K562 (cell line): ENCODE measurements at regions not wholly inside any gene's neighbourhood (a gene's known extent, or its start where the extent isn't known, plus 50 kb on each side); places are given as distances from the start of the nearest gene placed in this dataset.

Experiments used
- CHCHD3 ChIP-seq: fragments of 250-450 bp; sonication (Bioruptor Pico); IDR thresholded peaks from 2 replicates; pipeline ENCODE4 v2.1.2; 2022; ENCODE audit warnings: mild to moderate bottlenecking
- ELF2 ChIP-seq: fragments of 250-450 bp; sonication (Bioruptor Pico); IDR thresholded peaks from 2 replicates; pipeline ENCODE4 v1.5.0; 2021; ENCODE audit warnings: mild to moderate bottlenecking
- EP300 ChIP-seq: IDR thresholded peaks from 2 replicates; pipeline ENCODE4 v1.6.1; 2012; ENCODE audit warnings: low read length, improper control_type of control experiment
- NCOA2 ChIP-seq, 2 experiments: fragments of 450-650 bp; IDR thresholded peaks; 2 replicates each; pipeline ENCODE4 v1.6.1; 2018; ENCODE audit warnings: mild to moderate bottlenecking in 2 of 2, moderate library complexity in 1 of 2; ENCODE audit not compliant: partially characterized antibody in 2 of 2
- POLR2A ChIP-seq: fragments of 450-650 bp; conservative IDR thresholded peaks from 2 replicates; pipeline ENCODE4 v1.6.1; 2016
- RCOR1 ChIP-seq, 2 experiments: IDR thresholded peaks; 2 replicates each; pipeline ENCODE4 v1.6.1; 2012; ENCODE audit warnings: low read depth in 2 of 2, low read length in 2 of 2, borderline replicate concordance in 1 of 2, improper control_type of control experiment in 1 of 2
- SPI1 ChIP-seq: IDR thresholded peaks from 2 replicates; pipeline ENCODE4 v1.6.1; 2011; ENCODE audit warnings: low read depth, low read length, control low read depth, borderline replicate concordance
- SRF ChIP-seq, 2 experiments: fragments of 250-450, 450-650 bp in 1 of 2; sonication (Bioruptor Pico) in 1 of 2; sonication (generic) in 1 of 2; formaldehyde crosslinking; IDR thresholded peaks; 2 replicates each; pipeline versions ENCODE4 v1.5.0 to v1.5.1; 2020 to 2022; ENCODE audit warnings: mild to moderate bottlenecking in 1 of 2, missing genetic modification reagents in 1 of 2
- ZNF274 ChIP-seq: IDR thresholded peaks from 2 replicates; pipeline ENCODE4 v1.6.1; 2011; ENCODE audit warnings: low read depth, mild to moderate bottlenecking, low read length, moderate library complexity, borderline replicate concordance
- ZNF431 ChIP-seq: sonication (generic); formaldehyde crosslinking; IDR thresholded peaks from 2 replicates; pipeline ENCODE4 v1.8.0; 2022; ENCODE audit warnings: mild to moderate bottlenecking, missing genetic modification reagents
- TF ChIP-seq, protein P1 (sequence below): fragments of 250-450 bp; sonication (Bioruptor Pico); IDR thresholded peaks from 2 replicates; pipeline ENCODE4 v1.8.0; 2022; ENCODE audit warnings: inconsistent platforms
- TF ChIP-seq, protein P2 (sequence below): fragments of 450-650 bp; conservative IDR thresholded peaks from 2 replicates; pipeline ENCODE4 v1.6.1; 2016; ENCODE audit warnings: missing genetic modification characterization, low read depth, mild to moderate bottlenecking, missing compliant biosample characterization, moderate library complexity
- TF ChIP-seq, protein P3 (sequence below): sonication (generic); formaldehyde crosslinking; IDR thresholded peaks from 2 replicates; pipeline ENCODE4 v1.9.0; 2022; ENCODE audit warnings: mild to moderate bottlenecking, missing genetic modification reagents

DNA sequence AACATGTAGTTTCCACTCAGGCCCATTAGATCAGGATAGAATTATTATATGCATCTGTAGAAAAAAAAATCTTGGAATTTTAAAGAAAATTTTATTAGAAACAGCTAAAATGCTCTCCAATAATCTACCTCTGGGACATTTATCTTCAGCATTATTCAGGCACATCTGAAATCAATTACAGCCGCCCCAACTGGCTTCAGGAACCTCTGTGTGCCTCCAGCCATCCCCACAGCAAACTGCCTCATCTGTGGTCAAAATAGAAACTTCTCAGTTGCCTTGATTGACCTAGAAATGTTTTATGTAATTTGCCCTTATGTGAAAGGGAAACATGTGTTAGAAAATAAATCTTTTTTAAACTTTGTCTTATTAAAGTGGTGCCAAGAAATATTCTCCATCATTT is 120.1 kb upstream of the LPAR1 start:
- no peak for TF ChIP-seq POLR2A
- TF ChIP-seq, protein P1, sequence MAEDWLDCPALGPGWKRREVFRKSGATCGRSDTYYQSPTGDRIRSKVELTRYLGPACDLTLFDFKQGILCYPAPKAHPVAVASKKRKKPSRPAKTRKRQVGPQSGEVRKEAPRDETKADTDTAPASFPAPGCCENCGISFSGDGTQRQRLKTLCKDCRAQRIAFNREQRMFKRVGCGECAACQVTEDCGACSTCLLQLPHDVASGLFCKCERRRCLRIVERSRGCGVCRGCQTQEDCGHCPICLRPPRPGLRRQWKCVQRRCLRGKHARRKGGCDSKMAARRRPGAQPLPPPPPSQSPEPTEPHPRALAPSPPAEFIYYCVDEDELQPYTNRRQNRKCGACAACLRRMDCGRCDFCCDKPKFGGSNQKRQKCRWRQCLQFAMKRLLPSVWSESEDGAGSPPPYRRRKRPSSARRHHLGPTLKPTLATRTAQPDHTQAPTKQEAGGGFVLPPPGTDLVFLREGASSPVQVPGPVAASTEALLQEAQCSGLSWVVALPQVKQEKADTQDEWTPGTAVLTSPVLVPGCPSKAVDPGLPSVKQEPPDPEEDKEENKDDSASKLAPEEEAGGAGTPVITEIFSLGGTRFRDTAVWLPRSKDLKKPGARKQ, result no peak
- no peak for TF ChIP-seq SPI1
- TF ChIP-seq NCOA2 (IDR thresholded peaks at IDR 0.05; ENCODE audit: partially characterized antibody in 2 of 2), result no peak
- no peak for TF ChIP-seq ELF2 (CRISPR knock-in tag)
- TF ChIP-seq, protein P2, sequence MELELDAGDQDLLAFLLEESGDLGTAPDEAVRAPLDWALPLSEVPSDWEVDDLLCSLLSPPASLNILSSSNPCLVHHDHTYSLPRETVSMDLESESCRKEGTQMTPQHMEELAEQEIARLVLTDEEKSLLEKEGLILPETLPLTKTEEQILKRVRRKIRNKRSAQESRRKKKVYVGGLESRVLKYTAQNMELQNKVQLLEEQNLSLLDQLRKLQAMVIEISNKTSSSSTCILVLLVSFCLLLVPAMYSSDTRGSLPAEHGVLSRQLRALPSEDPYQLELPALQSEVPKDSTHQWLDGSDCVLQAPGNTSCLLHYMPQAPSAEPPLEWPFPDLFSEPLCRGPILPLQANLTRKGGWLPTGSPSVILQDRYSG (tag), result no peak
- no peak for TF ChIP-seq ZNF274
- TF ChIP-seq, protein P3, sequence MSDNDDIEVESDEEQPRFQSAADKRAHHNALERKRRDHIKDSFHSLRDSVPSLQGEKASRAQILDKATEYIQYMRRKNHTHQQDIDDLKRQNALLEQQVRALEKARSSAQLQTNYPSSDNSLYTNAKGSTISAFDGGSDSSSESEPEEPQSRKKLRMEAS, result no peak
- TF ChIP-seq RCOR1 (IDR thresholded peaks at IDR 0.05; ENCODE audit: borderline replicate concordance in 1 of 2, low read depth in 2 of 2, low read length in 2 of 2), result no peak
- no peak for TF ChIP-seq ZNF431 (CRISPR knock-in tag)
- no peak for TF ChIP-seq SRF (CRISPR knock-in tag; IDR thresholded peaks at IDR 0.05)
- TF ChIP-seq EP300, result no peak
- no peak for TF ChIP-seq CHCHD3 (CRISPR knock-in tag)
